Activated CD8-positive, alpha-beta memory T cell treated with anti-CD3 and anti-CD28 coated beads for 36 hours (primary cell): ENCODE measurements at regions not wholly inside any gene's neighbourhood (a gene's known extent, or its start where the extent isn't known, plus 50 kb on each side); places are given as distances from the start of the nearest gene placed in this dataset.
"Not testable (repeated sequence)": the region's sequence is repeated elsewhere in the genome, so short reads cannot be mapped to it uniquely, and the experiment has no call there.

Experiments
- CTCF ChIA-PET: fragments of 350-600 bp; sonication (Branson Sonifier 250); formaldehyde crosslinking; loops from one replicate; lab custom pipeline; 2021; ENCODE audit warnings: antibody characterized with exemption; lab: Charles Lee
- POLR2A ChIA-PET: fragments of 350-600 bp; sonication (Branson Sonifier 250); formaldehyde crosslinking; loops from one replicate; lab custom pipeline; 2021; ENCODE audit warnings: antibody characterized with exemption; lab: Charles Lee

GRCh38 chr1:30588311-30589073 lies 134.9 kb downstream of the MATN1 start:
- ChIA-PET CTCF (no interaction called here), POLR2A (no interaction called here)

- POLR2A ChIA-PET = no interaction called here
- CTCF ChIA-PET = no interaction called here
These were observed 136.7 kb downstream of the MATN1 start for GRCh38 chr1:30586671-30587070.

DNA sequence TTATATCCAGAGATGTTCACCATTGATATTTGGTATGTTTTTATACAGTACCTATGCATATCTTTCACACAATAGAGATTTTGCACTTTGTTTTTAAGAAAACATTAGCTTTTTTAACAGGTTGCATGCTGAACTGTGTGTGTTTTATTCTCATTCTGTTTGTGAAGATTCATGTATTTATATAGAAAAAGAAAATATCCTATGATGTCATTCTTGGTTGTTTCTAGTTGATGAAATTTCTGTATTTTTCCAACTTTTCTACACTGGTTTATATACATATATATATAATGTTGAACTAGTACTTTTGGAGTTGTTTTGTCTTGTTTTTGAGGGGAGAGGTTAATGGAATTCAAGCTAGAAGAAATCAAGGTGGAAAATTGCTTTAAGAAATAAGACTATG lies 143.8 kb downstream of the MATN1 start:
- POLR2A ChIA-PET = no interaction called here
- CTCF ChIA-PET = no interaction called here

GRCh38 chr1:30575066-30575465 lies 148.3 kb downstream of the MATN1 start:
- ChIA-PET POLR2A (no interaction called here), CTCF (no interaction called here)

DNA sequence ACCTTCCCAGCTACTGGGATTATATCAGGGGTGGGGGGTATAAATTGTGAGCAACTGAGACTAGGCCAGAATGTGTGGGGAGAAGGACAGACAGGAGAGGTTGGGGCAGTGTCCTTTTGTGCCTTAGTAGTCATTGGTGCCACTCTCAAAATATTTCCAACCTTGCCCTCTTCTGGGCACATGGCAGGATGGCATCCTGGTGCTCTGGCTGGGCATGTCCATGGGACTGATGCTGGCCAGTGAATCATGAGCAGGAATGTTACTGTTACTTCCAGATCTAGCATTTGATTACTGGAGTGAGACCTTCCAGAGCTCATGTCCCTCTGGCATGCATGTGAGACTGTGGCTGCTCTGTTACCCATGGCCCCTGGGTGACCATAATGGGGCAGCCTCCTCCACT lies 151.2 kb downstream of the MATN1 start:
- POLR2A ChIA-PET = no interaction called here

GRCh38 chr1:30571380-30571779 lies 152.0 kb downstream of the MATN1 start:
- CTCF ChIA-PET = no interaction called here

More for the DNA sequence above, 151.2 kb downstream of the MATN1 start:
- CTCF ChIA-PET = no interaction called here

DNA sequence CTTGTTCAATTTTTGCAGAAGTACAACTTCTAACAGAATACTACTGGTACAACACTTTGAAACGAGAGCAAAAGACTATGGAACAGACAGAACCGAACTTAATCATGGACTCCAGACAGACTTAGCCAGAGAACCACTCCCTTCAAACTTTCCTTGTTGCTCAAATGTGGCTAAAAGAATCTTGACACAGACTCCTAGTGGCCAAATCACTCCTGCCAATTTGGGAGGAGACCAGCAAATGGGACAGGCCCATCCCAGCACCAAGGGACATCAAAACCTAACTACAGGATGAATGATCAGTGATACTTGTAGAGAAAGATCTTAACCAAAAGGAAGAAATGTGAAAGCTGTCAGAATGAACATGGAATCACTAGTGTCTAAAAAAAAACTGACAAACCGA lies 154.0 kb downstream of the MATN1 start:
- POLR2A ChIA-PET = no interaction called here

More at GRCh38 chr1:30571380-30571779, 152.0 kb downstream of the MATN1 start:
- POLR2A ChIA-PET = no interaction called here

DNA sequence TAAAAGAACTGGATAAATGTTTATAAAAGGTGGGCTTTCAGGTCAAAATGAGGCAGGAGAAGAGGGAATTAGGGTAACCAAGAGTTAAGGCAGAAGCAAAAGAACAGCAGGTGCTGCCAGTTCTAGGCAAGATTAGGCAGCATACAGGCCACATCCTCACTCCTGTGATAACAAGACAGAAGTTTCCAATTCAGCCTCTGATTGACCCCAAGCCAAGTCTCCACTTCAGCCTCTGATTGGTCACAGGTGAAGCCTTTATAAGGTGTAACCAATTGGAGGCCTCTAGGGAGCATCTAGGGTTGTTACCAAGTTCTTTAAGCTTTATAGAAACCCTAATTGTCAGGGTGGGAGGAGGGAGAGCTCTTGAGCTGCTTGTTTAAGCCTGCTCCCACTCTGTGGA lies 160.8 kb downstream of the MATN1 start:
- CTCF ChIA-PET = no interaction called here
- POLR2A ChIA-PET = no interaction called here

More for the DNA sequence above, 154.0 kb downstream of the MATN1 start:
- CTCF ChIA-PET = no interaction called here

- POLR2A ChIA-PET = interaction anchor here (0.7 kb wide), 1 partner anchor 688 kb away, joined by 3 read pairs; no protein-coding TSS in a partner anchor
- CTCF ChIA-PET = no interaction called here
These were observed 171.8 kb downstream of the MATN1 start for GRCh38 chr1:30551603-30552002.

- ChIA-PET POLR2A (no interaction called here), CTCF (no interaction called here)
These were observed 172.8 kb downstream of the MATN1 start for GRCh38 chr1:30550365-30551220.

GRCh38 chr1:30549872-30550271 lies 173.5 kb downstream of the MATN1 start:
- CTCF ChIA-PET, POLR2A ChIA-PET: not testable (repeated sequence)

GRCh38 chr1:30548294-30548693 lies 175.1 kb downstream of the MATN1 start:
- POLR2A ChIA-PET = no interaction called here
- CTCF ChIA-PET = no interaction called here

DNA sequence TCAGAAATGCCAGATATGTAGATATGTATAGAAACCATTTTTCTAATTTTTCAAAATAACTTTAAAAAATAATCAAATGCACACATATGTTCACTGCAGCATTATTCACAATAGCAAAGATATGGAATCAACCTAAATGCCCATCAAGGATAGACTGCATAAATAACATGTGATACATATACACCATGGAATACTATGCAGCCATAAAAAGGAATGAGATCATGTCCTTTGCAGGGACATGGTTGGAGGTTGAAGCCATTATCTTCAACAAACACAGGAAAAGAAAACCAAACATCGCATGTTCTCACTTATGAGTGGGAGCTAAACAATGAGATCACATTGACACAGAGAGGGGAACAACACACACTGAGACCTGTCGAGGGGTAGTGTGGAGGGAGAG lies 176.1 kb downstream of the MATN1 start:
- POLR2A ChIA-PET, CTCF ChIA-PET: not testable (repeated sequence)

GRCh38 chr1:30545365-30545764 lies 178.0 kb downstream of the MATN1 start:
- POLR2A ChIA-PET = no interaction called here
- CTCF ChIA-PET = no interaction called here

DNA sequence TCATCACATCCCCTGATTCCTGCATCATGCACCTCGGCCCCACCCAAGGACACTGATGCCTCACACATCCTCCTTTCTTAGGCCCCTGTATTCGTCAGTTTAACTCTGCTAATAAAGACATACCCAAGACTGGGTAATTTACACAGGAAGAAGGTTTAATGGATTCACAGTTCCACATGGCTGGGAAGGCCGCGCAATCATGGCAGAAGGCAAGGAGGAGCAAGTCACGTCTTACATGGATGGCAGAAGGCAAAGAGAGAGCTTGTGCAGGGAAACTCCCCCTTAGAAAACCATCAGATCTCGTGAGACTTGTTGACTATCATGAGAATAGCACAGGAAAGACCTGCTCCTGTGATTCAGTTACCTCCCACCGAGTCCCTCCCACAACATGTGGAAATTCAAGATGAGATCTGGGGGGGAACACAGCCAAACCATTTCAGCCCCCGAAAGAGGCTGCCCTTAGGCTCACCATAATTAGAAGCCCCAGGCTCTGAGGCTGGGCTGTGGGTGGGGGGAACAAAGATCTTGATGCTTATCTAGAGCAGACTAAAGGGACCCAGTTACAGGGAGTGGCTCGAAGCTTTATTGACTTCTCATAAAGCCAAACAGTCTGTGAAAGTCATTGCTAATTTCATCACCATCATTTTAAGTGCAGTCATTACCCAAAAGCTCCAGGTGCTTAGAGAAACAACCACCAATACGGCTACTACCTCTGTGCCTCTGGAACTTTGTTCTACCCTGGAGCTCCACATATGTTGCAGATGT lies 181.5 kb downstream of the MATN1 start:
- POLR2A ChIA-PET = no interaction called here

GRCh38 chr1:30540611-30541192 lies 182.7 kb downstream of the MATN1 start:
- CTCF ChIA-PET = no interaction called here
- POLR2A ChIA-PET = no interaction called here

More for the DNA sequence above, 181.5 kb downstream of the MATN1 start:
- CTCF ChIA-PET = no interaction called here

- ChIA-PET POLR2A (no interaction called here), CTCF (no interaction called here)
These were observed 183.5 kb downstream of the MATN1 start for GRCh38 chr1:30539884-30540283.

GRCh38 chr1:30538993-30539867 lies 184.2 kb downstream of the MATN1 start:
- POLR2A ChIA-PET = no interaction called here
- CTCF ChIA-PET = no interaction called here
